Adrenal gland (tissue), 9 donors: ENCODE measurements at regions not wholly inside any gene's neighbourhood (a gene's known extent, or its start where the extent isn't known, plus 50 kb on each side); places are given as distances from the start of the nearest gene placed in this dataset.

Experiments used
- DNase-seq, 7 donors: peaks; one replicate each; pipeline ENCODE4 v3.0.0-alpha.2; 2019 to 2020
- H3K27ac ChIP-seq, 5 donors: fragments of 200-600 bp; sonication (generic) in 4 of 5; 1 replicate in 3 of 5; 2 replicates in 2 of 5; pipeline versions ENCODE4 v1.5.1 to v1.8.0; 2016 to 2020; ENCODE audit warnings: mild to moderate bottlenecking in 1 of 5
- H3K27me3 ChIP-seq: fragments of 200-600 bp; 2 replicates; pipeline ENCODE4 v1.8.0; 2021
- H3K36me3 ChIP-seq, 2 donors: fragments of 200-600 bp; replicated peaks in 1 of 2; 1 replicate in 1 of 2; 2 replicates in 1 of 2; pipeline versions ENCODE4 v1.5.1 to v1.8.0; 2018 to 2022
- H3K4me1 ChIP-seq, 2 donors: fragments of 200-600 bp; replicated peaks in 1 of 2; 1 replicate in 1 of 2; 2 replicates in 1 of 2; pipeline versions ENCODE4 v1.5.1 to v1.8.0; 2018 to 2021
- H3K4me3 ChIP-seq, 4 donors: fragments of 200-600 bp; sonication (generic) in 3 of 4; one replicate each; pipeline ENCODE4 v1.5.1; 2016 to 2018
- H3K9me3 ChIP-seq, 3 donors: fragments of 200-600 bp; sonication (generic) in 1 of 3; replicated peaks in 1 of 3; 1 replicate in 2 of 3; 2 replicates in 1 of 3; pipeline versions ENCODE4 v1.5.1 to v1.8.0; 2016 to 2021
- CTCF ChIP-seq, 6 experiments: fragments of 450-650 bp in 4 of 6; fragments of 200-600 bp in 2 of 6; sonication (generic) in 1 of 6; IDR thresholded peaks; 1 replicate in 5 of 6; 2 replicates in 1 of 6; pipeline versions ENCODE4 v1.5.1 to v1.8.0; 2016 to 2021; ENCODE audit warnings: antibody characterized with exemption in 6 of 6, mild to moderate bottlenecking in 2 of 6, moderate library complexity in 1 of 6
- POLR2A ChIP-seq, 2 donors: fragments of 450-650 bp; IDR thresholded peaks; one replicate each; pipeline ENCODE4 v1.6.1; 2017; ENCODE audit warnings: antibody characterized with exemption in 2 of 2, mild to moderate bottlenecking in 2 of 2, moderate library complexity in 1 of 2
- WGBS, 4 donors: extraction: QIAGEN DNeasy Blood & Tissue Kit in 2 of 4; methylation state at CpG; one replicate each; pipeline versions ENCODE4 v1.1.5 to v1.1.7; 2013 to 2017; 5-methylcytosine and 5-hydroxymethylcytosine counted together
- intact Hi-C, 2 donors: fragments of 100-400 bp; cut with DNase I; formaldehyde crosslinking; loops; one replicate each; pipeline versions ENCODE4 v1.14.1 to v1.15.0; 2022 to 2023
- donor health status: healthy with polysubstance abuse.
- donor health status: Bipolar disorder and iron deficiency.
- donor health status: DM: yes; HTN: yes; CAD: no.
- donor health status: DM: no; HTN: no; CAD: no.
- donor health status: DM: no; HTN: no; CAD: no.

- Histone ChIP-seq H3K4me3 (no peak overlapping the region), H3K9me3 (no peaks in the 10 kb centered on the region), H3K4me1 (no peaks in the 10 kb centered on the region), H3K27me3 (no peaks in the 10 kb centered on the region), H3K36me3 (no peaks in the 10 kb centered on the region), H3K27ac (no peak overlapping the region)
- intact Hi-C loops = no loop called here
- WGBS, 4 donors = 74 to 87% (median 79%) methylated on average over 2 of the region's 2 CpGs
- TF ChIP-seq POLR2A (IDR thresholded peaks at IDR 0.05) (no peak), CTCF (IDR thresholded peaks at IDR 0.05) (no peak)
- DNase-seq = no peak
Observed at GRCh38 chr14:43215524-43215923, 1291.6 kb downstream of the FSCB start.

GRCh38 chr14:43207189-43207588, 1299.9 kb downstream of the FSCB start:
- Histone ChIP-seq H3K27me3 (no peaks in the 10 kb centered on the region), H3K4me3 (no peak overlapping the region), H3K9me3 (no peaks in the 10 kb centered on the region), H3K36me3 (no peaks in the 10 kb centered on the region), H3K27ac (no peak overlapping the region), H3K4me1 (no peaks in the 10 kb centered on the region)
- no peak for DNase-seq
- TF ChIP-seq CTCF (IDR thresholded peaks at IDR 0.05) = no peak
- TF ChIP-seq POLR2A (IDR thresholded peaks at IDR 0.05) = no peak
- WGBS, 4 donors = 75 to 82% (median 78%) methylated on average over 2 of the region's 2 CpGs
- intact Hi-C loops = no loop called here

GRCh38 chr14:43204816-43205215, 1302.3 kb downstream of the FSCB start:
- Histone ChIP-seq H3K4me3 (no peak overlapping the region), H3K27ac (no peak overlapping the region), H3K4me1 (no peaks in the 10 kb centered on the region), H3K9me3 (no peaks in the 10 kb centered on the region), H3K36me3 (no peaks in the 10 kb centered on the region), H3K27me3 (no peaks in the 10 kb centered on the region)
- WGBS, 4 donors = 61 to 72% (median 66%) methylated on average over 2 of the region's 2 CpGs
- intact Hi-C loops = no loop called here
- no peak for DNase-seq
- TF ChIP-seq CTCF (IDR thresholded peaks at IDR 0.05) = no peak
- no peak for TF ChIP-seq POLR2A (IDR thresholded peaks at IDR 0.05)

- no peaks in the 10 kb centered on the region for H3K4me1 ChIP-seq
- H3K9me3 ChIP-seq = no peaks in the 10 kb centered on the region
- intact Hi-C loops = no loop called here
- H3K4me3 ChIP-seq = no peak overlapping the region
- TF ChIP-seq POLR2A (IDR thresholded peaks at IDR 0.05) (no peak), CTCF (IDR thresholded peaks at IDR 0.05) (no peak)
- no peaks in the 10 kb centered on the region for H3K36me3 ChIP-seq
- 55 to 67% (median 60%) methylated on average over 1 of the region's 1 CpG for WGBS, 4 donors
- H3K27ac ChIP-seq = no peak overlapping the region
- no peaks in the 10 kb centered on the region for H3K27me3 ChIP-seq
- DNase-seq = no peak
Observed at GRCh38 chr14:43200519-43200918, 1306.6 kb downstream of the FSCB start.
